A673 (cell line): ENCODE measurements at regions not wholly inside any gene's neighbourhood (a gene's known extent, or its start where the extent isn't known, plus 50 kb on each side); places are given as distances from the start of the nearest gene placed in this dataset.
"Not testable (repeated sequence)": the region's sequence is repeated elsewhere in the genome, so short reads cannot be mapped to it uniquely, and the experiment has no call there.

Experiments used
- BruUV-seq: library from RNA; stranded (reverse); fragments of 400-500 nt; replicated peaks from 2 replicates; lab custom pipeline; 2021; lab: Mats Ljungman, UMichigan
- CTCF ChIA-PET: fragments of 300-600 bp; sonication (Branson Sonifier 250); formaldehyde crosslinking; loops from one replicate; lab custom pipeline; 2022; ENCODE audit warnings: antibody characterized with exemption; lab: Charles Lee
- POLR2A ChIA-PET: fragments of 300-600 bp; sonication (Branson Sonifier 250); formaldehyde crosslinking; loops from one replicate; lab custom pipeline; 2022; ENCODE audit warnings: antibody characterized with exemption; ENCODE audit not compliant: low non-redundant PET; lab: Charles Lee
- DNase-seq: peaks from one replicate; pipeline ENCODE4 v3.0.0-alpha.2; 2015; ENCODE audit warnings: low spot score
- H3K27ac ChIP-seq: fragments of 200-600 bp; sonication (generic); 2 replicates; pipeline ENCODE4 v1.5.1; 2016; ENCODE audit warnings: mixed run types, low read depth, mild to moderate bottlenecking, mixed read lengths, antibody characterized with exemption, low read length; ENCODE audit not compliant: poor library complexity, severe bottlenecking
- H3K27me3 ChIP-seq: fragments of 200-600 bp; sonication (generic); replicated peaks from 2 replicates; pipeline ENCODE4 v1.6.1; 2017; ENCODE audit warnings: mixed run types, low read depth, mild to moderate bottlenecking, mixed read lengths, antibody characterized with exemption, low read length; ENCODE audit not compliant: insufficient read depth, poor library complexity
- H3K36me3 ChIP-seq: fragments of 200-600 bp; sonication (generic); 2 replicates; pipeline ENCODE4 v1.6.1; 2016; ENCODE audit warnings: mixed run types, mild to moderate bottlenecking, mixed read lengths, antibody characterized with exemption, low read length; ENCODE audit not compliant: insufficient read depth, poor library complexity, severe bottlenecking
- H3K4me1 ChIP-seq: fragments of 200-600 bp; sonication (generic); 2 replicates; pipeline ENCODE4 v1.6.1; 2017; ENCODE audit warnings: mixed run types, mild to moderate bottlenecking, mixed read lengths, antibody characterized with exemption, low read length; ENCODE audit not compliant: insufficient read depth, poor library complexity, severe bottlenecking
- H3K4me3 ChIP-seq: fragments of 200-600 bp; sonication (generic); 2 replicates; pipeline ENCODE4 v1.5.1; 2016; ENCODE audit warnings: low read depth, mixed run types, mild to moderate bottlenecking, mixed read lengths, low read length; ENCODE audit not compliant: poor library complexity, severe bottlenecking
- H3K9me3 ChIP-seq: fragments of 200-600 bp; sonication (generic); 2 replicates; pipeline ENCODE4 v1.6.1; 2016; ENCODE audit warnings: mixed run types, low read depth, mild to moderate bottlenecking, mixed read lengths, antibody characterized with exemption, low read length; ENCODE audit not compliant: poor library complexity, severe bottlenecking
- EZH2 ChIP-seq: fragments of 200-600 bp; sonication (generic); IDR thresholded peaks from 2 replicates; pipeline ENCODE4 v1.6.1; 2017; ENCODE audit warnings: borderline replicate concordance, low read depth, mild to moderate bottlenecking, mixed read lengths, antibody characterized with exemption, low read length; ENCODE audit not compliant: poor library complexity, severe bottlenecking
- intact Hi-C: fragments of 100-400 bp; cut with micrococcal nuclease; formaldehyde crosslinking; loops from one replicate; pipeline ENCODE4 v1.10.0; 2022; ENCODE audit not compliant: unreplicated experiment
- TF ChIP-seq, protein P1 (sequence below): fragments of 300-800, 200-600 bp; sonication (generic); conservative IDR thresholded peaks from 2 replicates; pipeline ENCODE4 v1.5.1; 2017; ENCODE audit warnings: low read depth, mild to moderate bottlenecking, antibody characterized with exemption, low read length, moderate library complexity, mixed read lengths

DNA sequence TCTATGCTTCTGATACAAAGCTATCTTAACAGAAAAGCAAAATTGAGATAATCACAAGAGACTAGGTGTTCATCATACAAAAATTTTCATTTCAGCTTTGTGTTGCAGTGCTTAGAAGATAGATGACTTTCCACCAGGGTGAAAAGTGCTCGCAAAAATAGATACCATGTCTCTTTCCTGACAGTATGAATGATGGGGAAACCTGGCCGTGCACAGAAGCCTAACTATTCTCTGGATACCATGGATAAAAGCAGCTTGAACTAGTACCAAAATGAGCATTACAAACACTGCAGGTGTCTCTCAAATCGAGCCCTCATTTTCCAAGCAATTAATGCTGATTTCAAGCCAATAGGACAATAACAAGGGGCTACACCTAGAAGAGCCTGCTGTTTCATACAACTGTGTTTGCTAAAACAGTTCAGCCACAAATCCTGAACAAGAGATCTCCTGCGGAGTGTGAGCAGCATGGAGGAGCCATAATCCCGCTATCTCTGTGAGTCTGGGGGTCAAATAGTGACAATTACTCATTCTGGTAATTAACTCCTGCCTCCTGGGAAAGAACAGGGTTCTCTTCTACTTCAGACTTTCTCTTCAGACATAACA lies 507.6 kb downstream of the PID1 start:
- DNase-seq, result peak; percentile 43
- Histone ChIP-seq H3K9me3 (no peaks in the 10 kb centered on the region), H3K27ac (no peak overlapping the region), H3K27me3 (no peaks in the 10 kb centered on the region), H3K4me1 (peaks cover 4% of the 10 kb centered on the region), H3K4me3 (no peak overlapping the region), H3K36me3 (no peaks in the 10 kb centered on the region)
- POLR2A ChIA-PET, result no interaction called here
- TF ChIP-seq EZH2, result no peak
- TF ChIP-seq, protein P1, sequence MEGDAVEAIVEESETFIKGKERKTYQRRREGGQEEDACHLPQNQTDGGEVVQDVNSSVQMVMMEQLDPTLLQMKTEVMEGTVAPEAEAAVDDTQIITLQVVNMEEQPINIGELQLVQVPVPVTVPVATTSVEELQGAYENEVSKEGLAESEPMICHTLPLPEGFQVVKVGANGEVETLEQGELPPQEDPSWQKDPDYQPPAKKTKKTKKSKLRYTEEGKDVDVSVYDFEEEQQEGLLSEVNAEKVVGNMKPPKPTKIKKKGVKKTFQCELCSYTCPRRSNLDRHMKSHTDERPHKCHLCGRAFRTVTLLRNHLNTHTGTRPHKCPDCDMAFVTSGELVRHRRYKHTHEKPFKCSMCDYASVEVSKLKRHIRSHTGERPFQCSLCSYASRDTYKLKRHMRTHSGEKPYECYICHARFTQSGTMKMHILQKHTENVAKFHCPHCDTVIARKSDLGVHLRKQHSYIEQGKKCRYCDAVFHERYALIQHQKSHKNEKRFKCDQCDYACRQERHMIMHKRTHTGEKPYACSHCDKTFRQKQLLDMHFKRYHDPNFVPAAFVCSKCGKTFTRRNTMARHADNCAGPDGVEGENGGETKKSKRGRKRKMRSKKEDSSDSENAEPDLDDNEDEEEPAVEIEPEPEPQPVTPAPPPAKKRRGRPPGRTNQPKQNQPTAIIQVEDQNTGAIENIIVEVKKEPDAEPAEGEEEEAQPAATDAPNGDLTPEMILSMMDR, result no peak
- BruUV-seq, result no TSS peak
- CTCF ChIA-PET, result no interaction called here
- intact Hi-C loops, result no loop called here

DNA sequence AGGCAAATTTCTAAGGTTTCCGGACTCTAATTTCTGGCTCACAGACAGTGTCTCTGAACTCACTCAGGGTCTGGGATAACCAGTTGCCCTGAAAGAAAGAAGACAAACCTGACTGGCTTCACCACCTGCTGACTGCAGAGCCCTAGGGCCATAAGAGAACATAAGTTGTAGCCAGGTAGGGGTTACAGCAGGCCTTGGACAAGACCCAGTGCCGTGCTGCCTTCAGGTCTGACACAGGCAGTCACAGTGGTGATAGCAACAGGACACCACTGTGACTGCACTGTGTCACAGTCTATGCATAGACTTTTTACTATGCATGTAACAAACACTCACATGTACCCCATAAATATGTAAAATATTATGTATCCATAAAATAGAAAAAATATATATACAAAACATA lies 508.5 kb downstream of the PID1 start:
- no TSS peak for BruUV-seq
- ChIA-PET POLR2A (no interaction called here), CTCF (no interaction called here)
- no peak for DNase-seq
- intact Hi-C loops, result no loop called here
- H3K27ac ChIP-seq, result no peak overlapping the region
- H3K36me3 ChIP-seq, result no peaks in the 10 kb centered on the region
- no peaks in the 10 kb centered on the region for H3K9me3 ChIP-seq
- H3K4me1 ChIP-seq, result no peaks in the 10 kb centered on the region
- no peaks in the 10 kb centered on the region for H3K27me3 ChIP-seq
- TF ChIP-seq, protein P1, result no peak
- no peak for TF ChIP-seq EZH2
- no peak overlapping the region for H3K4me3 ChIP-seq

DNA sequence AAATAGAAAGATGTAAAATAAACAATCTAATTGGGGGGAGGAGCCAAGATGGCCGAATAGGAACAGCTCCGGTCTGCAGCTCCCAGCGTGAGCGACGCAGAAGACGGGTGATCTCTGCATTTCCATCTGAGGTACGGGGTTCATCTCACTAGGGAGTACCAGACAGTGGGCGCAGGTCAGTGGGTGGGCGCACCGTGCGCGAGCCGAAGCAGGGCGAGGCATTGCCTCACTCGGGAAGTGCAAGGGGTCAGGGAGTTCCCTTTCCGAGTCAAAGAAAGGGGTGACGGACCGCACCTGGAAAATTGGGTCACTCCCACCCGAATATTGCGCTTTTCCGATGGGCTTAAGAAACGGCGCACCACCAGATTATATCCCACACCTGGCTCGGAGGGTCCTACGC lies 515.4 kb downstream of the PID1 start:
- H3K4me3 ChIP-seq, DNase-seq, CTCF ChIA-PET, H3K36me3 ChIP-seq, H3K4me1 ChIP-seq, BruUV-seq, H3K9me3 ChIP-seq, POLR2A ChIA-PET, H3K27me3 ChIP-seq, intact Hi-C loops, H3K27ac ChIP-seq: not testable (repeated sequence)

DNA sequence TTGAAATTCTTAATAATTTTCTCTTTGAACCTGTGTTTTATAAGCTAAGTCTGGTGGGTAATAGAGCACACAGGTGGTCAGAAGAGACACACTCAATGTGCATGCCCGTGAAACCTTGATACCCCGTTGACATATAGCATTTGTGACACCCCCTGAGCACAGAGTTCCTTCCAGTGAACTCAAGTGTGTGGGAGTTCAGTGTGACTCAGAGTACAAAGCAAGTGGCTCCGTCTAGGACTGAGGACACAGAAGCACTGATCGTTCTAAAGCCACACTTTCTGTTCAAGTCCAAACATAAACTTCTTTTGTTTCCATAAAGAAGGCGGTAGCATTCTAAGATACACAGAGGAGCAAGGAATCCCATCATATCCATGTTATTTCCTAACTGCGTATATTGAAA lies 523.6 kb downstream of the PID1 start:
- H3K36me3 ChIP-seq, result no peaks in the 10 kb centered on the region
- no peaks in the 10 kb centered on the region for H3K9me3 ChIP-seq
- ChIA-PET POLR2A (no interaction called here), CTCF (interaction anchor here (0.6 kb wide), 1 partner anchor 18 kb away, joined by 4 read pairs; no protein-coding TSS in a partner anchor)
- no peaks in the 10 kb centered on the region for H3K4me1 ChIP-seq
- H3K4me3 ChIP-seq, result no peak overlapping the region
- H3K27me3 ChIP-seq, result no peaks in the 10 kb centered on the region
- intact Hi-C loops, result no loop called here
- no peak overlapping the region for H3K27ac ChIP-seq
- no peak for DNase-seq
- TF ChIP-seq, protein P1, result no peak
- BruUV-seq, result no TSS peak
